ENCODE measurements at regions not wholly inside any gene's neighbourhood (a gene's known extent, or its start where the extent isn't known, plus 50 kb on each side); places are given as distances from the start of the nearest gene placed in this dataset.

- no peak for TF ChIP-seq CTCF (IDR thresholded peaks at IDR 0.05)
- TF ChIP-seq POLR2A (IDR thresholded peaks at IDR 0.05), result no peak
- peak in 1 of 2 donors; percentile 57 for TF ChIP-seq EP300 (IDR thresholded peaks at IDR 0.05)
These were observed 153.4 kb upstream of the ANK2 start for GRCh38 chr4:112895811-112896608.
